ENCODE measurements at regions not wholly inside any gene's neighbourhood (a gene's known extent, or its start where the extent isn't known, plus 50 kb on each side); places are given as distances from the start of the nearest gene placed in this dataset.

DNA sequence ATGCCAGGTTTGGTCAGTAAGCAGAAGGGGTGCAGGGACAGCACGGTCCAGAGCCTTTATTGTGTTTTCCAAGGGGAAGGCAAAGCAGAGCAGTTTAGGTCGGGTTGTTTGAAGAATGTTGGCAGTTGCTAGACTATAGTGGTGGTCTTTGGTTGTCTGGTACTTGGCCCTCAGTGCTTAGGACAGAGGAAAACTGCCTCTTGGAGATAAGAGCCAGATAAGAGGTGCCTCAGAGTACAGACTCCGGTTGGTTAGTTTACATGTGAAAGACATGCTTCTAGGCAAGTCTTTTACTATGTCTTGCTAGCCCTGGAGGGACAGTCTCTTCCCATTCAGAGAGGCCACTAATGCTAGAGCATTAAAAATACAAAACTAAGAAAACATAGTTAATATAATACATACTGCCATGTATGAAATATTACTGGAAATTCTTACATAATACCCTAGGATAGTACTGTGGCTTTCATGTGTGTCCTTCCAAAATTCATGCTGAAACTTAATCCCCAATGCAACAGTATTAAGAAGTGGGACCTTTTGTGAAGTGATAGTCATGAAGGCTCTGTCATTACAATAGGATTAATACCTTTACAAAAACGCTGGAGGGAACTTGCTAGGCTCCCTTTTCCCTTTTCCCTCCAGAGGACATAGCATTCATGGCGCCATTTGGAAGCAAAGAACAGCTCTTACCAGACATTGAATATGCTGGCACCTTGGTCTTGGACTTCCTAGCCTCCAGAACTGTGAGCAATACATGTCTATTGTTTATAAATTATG, 280.4 kb downstream of the TMEM167A start:
- POLR2A ChIA-PET: no interaction called here
- DNase-seq (ENCODE audit: low spot score): no peak
- H3K27me3 Mint-ChIP-seq (ENCODE audit: low read depth): no peaks in the 10 kb centered on the region
- H3K36me3 Mint-ChIP-seq: 0 out of 2 replicates have a peak, but pooled peaks cover 3% of the 10 kb centered on the region
- peaks cover 28% of the 10 kb centered on the region for H3K4me1 Mint-ChIP-seq
- H3K9me3 Mint-ChIP-seq: peaks cover 7% of the 10 kb centered on the region
- ATAC-seq: peak; percentile 86
- CTCF ChIA-PET: no interaction called here
- peak overlapping the region; percentile 34; the same call in 1 of the 2 replicates for H3K27ac Mint-ChIP-seq
- TF ChIP-seq, protein P1, sequence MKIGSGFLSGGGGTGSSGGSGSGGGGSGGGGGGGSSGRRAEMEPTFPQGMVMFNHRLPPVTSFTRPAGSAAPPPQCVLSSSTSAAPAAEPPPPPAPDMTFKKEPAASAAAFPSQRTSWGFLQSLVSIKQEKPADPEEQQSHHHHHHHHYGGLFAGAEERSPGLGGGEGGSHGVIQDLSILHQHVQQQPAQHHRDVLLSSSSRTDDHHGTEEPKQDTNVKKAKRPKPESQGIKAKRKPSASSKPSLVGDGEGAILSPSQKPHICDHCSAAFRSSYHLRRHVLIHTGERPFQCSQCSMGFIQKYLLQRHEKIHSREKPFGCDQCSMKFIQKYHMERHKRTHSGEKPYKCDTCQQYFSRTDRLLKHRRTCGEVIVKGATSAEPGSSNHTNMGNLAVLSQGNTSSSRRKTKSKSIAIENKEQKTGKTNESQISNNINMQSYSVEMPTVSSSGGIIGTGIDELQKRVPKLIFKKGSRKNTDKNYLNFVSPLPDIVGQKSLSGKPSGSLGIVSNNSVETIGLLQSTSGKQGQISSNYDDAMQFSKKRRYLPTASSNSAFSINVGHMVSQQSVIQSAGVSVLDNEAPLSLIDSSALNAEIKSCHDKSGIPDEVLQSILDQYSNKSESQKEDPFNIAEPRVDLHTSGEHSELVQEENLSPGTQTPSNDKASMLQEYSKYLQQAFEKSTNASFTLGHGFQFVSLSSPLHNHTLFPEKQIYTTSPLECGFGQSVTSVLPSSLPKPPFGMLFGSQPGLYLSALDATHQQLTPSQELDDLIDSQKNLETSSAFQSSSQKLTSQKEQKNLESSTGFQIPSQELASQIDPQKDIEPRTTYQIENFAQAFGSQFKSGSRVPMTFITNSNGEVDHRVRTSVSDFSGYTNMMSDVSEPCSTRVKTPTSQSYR (CRISPR knock-in tag; IDR thresholded peaks at IDR 0.05): no peak
- TF ChIP-seq PRDM15 (CRISPR knock-in tag; IDR thresholded peaks at IDR 0.05): no peak
- TF ChIP-seq, protein P2, sequence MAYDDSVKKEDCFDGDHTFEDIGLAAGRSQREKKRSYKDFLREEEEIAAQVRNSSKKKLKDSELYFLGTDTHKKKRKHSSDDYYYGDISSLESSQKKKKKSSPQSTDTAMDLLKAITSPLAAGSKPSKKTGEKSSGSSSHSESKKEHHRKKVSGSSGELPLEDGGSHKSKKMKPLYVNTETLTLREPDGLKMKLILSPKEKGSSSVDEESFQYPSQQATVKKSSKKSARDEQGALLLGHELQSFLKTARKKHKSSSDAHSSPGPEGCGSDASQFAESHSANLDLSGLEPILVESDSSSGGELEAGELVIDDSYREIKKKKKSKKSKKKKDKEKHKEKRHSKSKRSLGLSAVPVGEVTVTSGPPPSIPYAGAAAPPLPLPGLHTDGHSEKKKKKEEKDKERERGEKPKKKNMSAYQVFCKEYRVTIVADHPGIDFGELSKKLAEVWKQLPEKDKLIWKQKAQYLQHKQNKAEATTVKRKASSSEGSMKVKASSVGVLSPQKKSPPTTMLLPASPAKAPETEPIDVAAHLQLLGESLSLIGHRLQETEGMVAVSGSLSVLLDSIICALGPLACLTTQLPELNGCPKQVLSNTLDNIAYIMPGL (CRISPR knock-in tag; IDR thresholded peaks at IDR 0.05): no peak
- TF ChIP-seq KAT7 (CRISPR knock-in tag; IDR thresholded peaks at IDR 0.05; ENCODE audit: borderline replicate concordance): no peak
- no peak for TF ChIP-seq ZNF219 (CRISPR knock-in tag; IDR thresholded peaks at IDR 0.05; ENCODE audit: borderline replicate concordance)
- no peak for TF ChIP-seq EMX1 (CRISPR knock-in tag; IDR thresholded peaks at IDR 0.05)
- TF ChIP-seq ZNF232 (CRISPR knock-in tag; IDR thresholded peaks at IDR 0.05): no peak
- no peak for TF ChIP-seq PRRX2 (CRISPR knock-in tag; IDR thresholded peaks at IDR 0.05)
- TF ChIP-seq SMAD3 (CRISPR knock-in tag; IDR thresholded peaks at IDR 0.05; ENCODE audit: borderline replicate concordance): no peak
- no peak for TF ChIP-seq RORB (CRISPR knock-in tag; IDR thresholded peaks at IDR 0.05)
- no peak for TF ChIP-seq FOXK1 (CRISPR knock-in tag; IDR thresholded peaks at IDR 0.05)
- H3K4me3 Mint-ChIP-seq: no peak overlapping the region

- DNase-seq (ENCODE audit: low spot score) (no peak), ATAC-seq (peak; percentile 51)
- 0 out of 2 replicates have a peak, but pooled peaks cover 3% of the 10 kb centered on the region for H3K36me3 Mint-ChIP-seq
- peaks cover 18% of the 10 kb centered on the region for H3K9me3 Mint-ChIP-seq
- ChIA-PET CTCF (interaction anchor here (0.6 to 1.4 kb wide), 6 partner anchors 9 to 678 kb away, joined by 3 read pairs; no protein-coding TSS in a partner anchor), POLR2A (interaction anchor here (1.0 kb wide), 1 partner anchor 680 kb away, joined by 3 read pairs; no protein-coding TSS in a partner anchor)
- H3K4me1 Mint-ChIP-seq: peaks cover 28% of the 10 kb centered on the region
- H3K27me3 Mint-ChIP-seq (ENCODE audit: low read depth): no peaks in the 10 kb centered on the region
- peak overlapping the region; percentile 19 for H3K27ac Mint-ChIP-seq
- TF ChIP-seq ELF4 (CRISPR knock-in tag; IDR thresholded peaks at IDR 0.05; ENCODE audit: low read depth): no peak
- no peak for TF ChIP-seq CREB1 (CRISPR knock-in tag; IDR thresholded peaks at IDR 0.05)
- TF ChIP-seq MYBL2 (CRISPR knock-in tag; IDR thresholded peaks at IDR 0.05): no peak
- no peak for TF ChIP-seq CBFB (CRISPR knock-in tag; IDR thresholded peaks at IDR 0.05; ENCODE audit: low read depth)
- no peak for TF ChIP-seq ZNF532 (CRISPR knock-in tag; IDR thresholded peaks at IDR 0.05; ENCODE audit: borderline replicate concordance)
- TF ChIP-seq JUN (CRISPR knock-in tag; IDR thresholded peaks at IDR 0.05): no peak
- no peak for TF ChIP-seq ZNF416 (CRISPR knock-in tag; IDR thresholded peaks at IDR 0.05)
- no peak overlapping the region for H3K4me3 Mint-ChIP-seq
Measured at GRCh38 chr5:82794876-82795275, 282.3 kb downstream of the TMEM167A start.
